ENCODE measurements at regions not wholly inside any gene's neighbourhood (a gene's known extent, or its start where the extent isn't known, plus 50 kb on each side); places are given as distances from the start of the nearest gene placed in this dataset.

DNA sequence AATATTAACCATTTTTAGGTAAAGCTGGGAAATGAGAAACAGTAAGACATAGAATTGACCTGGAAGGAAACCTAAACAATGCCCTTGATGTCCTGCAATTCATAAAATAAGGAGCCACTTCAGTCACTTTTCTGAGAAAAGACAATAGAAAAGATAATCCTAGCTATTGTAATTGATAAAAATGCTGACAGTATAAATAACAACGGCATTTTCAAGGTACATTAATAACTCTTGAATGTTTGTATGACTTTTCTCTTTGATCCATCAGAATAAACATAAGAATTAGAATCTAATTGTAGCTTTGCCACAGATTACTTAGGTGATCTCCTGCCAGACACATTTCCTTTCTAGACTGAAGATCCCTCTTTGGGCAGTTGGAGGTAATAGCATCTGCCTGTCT, 719.5 kb downstream of the SLC4A3 start:
- no peak overlapping the region for H3K4me3 ChIP-seq (replicated peaks; ENCODE audit: low read depth, low read length)
- TF ChIP-seq CTCF (IDR thresholded peaks at IDR 0.05; ENCODE audit: low read depth, low read length, missing control alignments): no peak
- DNase-seq (ENCODE audit: extremely low read depth, low read depth): no peak

- no peak for DNase-seq (ENCODE audit: extremely low read depth, low read depth)
- no peak overlapping the region for H3K4me3 ChIP-seq (replicated peaks; ENCODE audit: low read depth, low read length)
- no peak for TF ChIP-seq CTCF (IDR thresholded peaks at IDR 0.05; ENCODE audit: low read depth, low read length, missing control alignments)
Measured at GRCh38 chr2:220347626-220348025, 720.2 kb downstream of the SLC4A3 start.

DNA sequence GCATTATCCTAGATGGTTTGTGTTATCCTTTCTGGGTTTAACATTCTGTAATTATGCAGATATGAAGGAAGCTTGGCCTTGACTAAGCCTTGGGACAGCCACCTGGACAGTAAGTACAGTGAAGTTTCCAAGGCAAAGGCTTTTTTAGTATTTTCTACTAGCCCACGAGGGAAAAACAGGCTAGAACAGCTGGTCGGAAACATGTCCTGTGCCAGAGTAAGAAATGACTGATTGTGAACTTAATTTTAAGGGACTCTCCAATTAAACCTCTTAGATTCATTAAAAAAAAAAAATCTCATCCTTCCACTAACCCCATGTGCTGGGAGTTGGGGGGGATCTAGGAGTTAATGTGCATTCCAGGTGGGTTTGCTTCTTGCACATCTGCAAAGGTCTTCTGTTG, 720.8 kb downstream of the SLC4A3 start:
- no peak for DNase-seq (ENCODE audit: extremely low read depth, low read depth)
- H3K4me3 ChIP-seq (replicated peaks; ENCODE audit: low read depth, low read length): no peak overlapping the region
- no peak for TF ChIP-seq CTCF (IDR thresholded peaks at IDR 0.05; ENCODE audit: low read depth, low read length, missing control alignments)

- no peak overlapping the region for H3K4me3 ChIP-seq (replicated peaks; ENCODE audit: low read depth, low read length)
- no peak for DNase-seq (ENCODE audit: extremely low read depth, low read depth)
- TF ChIP-seq CTCF (IDR thresholded peaks at IDR 0.05; ENCODE audit: low read depth, low read length, missing control alignments): no peak
Measured at GRCh38 chr2:220353897-220354296, 726.5 kb downstream of the SLC4A3 start.

DNA sequence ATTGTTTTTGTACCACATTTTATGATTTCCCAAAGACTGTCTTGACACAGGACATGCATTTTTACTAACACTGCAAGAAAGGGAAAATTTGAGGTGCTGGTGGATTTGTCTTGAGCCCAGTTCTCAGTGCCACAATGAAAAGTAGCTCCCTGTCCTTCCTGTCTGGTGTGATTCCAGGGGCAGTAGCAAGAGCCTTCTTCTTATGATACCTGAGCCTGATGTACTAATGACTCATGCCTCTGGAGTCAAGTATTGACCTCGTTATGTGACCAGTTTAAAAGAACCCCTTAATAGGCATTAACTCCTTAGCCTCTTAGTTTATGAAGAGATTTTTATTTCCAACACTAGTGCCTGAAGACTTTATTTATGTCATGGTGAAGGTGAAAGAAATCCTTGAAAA, 728.6 kb downstream of the SLC4A3 start:
- TF ChIP-seq CTCF (IDR thresholded peaks at IDR 0.05; ENCODE audit: low read depth, low read length, missing control alignments): no peak
- no peak overlapping the region for H3K4me3 ChIP-seq (replicated peaks; ENCODE audit: low read depth, low read length)
- DNase-seq (ENCODE audit: extremely low read depth, low read depth): no peak

DNA sequence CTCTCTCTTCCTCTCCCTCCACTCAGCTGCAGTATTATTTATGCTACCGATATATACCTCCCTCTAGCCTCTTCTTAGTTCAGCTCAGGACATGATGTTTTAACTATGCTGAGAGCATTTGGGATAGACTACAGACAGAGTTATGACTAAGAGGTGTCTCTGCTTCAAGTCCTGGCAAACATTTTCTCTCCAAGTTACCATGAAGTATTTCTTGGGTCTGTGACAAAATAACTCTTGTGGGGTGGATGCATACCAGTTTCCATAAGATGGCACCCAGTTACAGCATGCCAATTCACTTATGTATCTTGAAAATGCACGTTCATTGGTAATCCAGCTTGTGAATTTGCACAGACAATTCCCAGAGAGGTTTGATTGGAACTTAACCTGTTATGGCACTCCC, 737.6 kb downstream of the SLC4A3 start:
- DNase-seq (ENCODE audit: extremely low read depth, low read depth): no peak
- no peak overlapping the region for H3K4me3 ChIP-seq (replicated peaks; ENCODE audit: low read depth, low read length)
- no peak for TF ChIP-seq CTCF (IDR thresholded peaks at IDR 0.05; ENCODE audit: low read depth, low read length, missing control alignments)

GRCh38 chr2:220366765-220367164, 739.3 kb downstream of the SLC4A3 start:
- no peak for TF ChIP-seq CTCF (IDR thresholded peaks at IDR 0.05; ENCODE audit: low read depth, low read length, missing control alignments)
- no peak for DNase-seq (ENCODE audit: extremely low read depth, low read depth)

More at GRCh38 chr2:220366765-220367164, 739.3 kb downstream of the SLC4A3 start:
- no peak overlapping the region for H3K4me3 ChIP-seq (replicated peaks; ENCODE audit: low read depth, low read length)

Data from HFF-Myc (cell line).